Gastroesophageal sphincter (tissue), 4 donors: ENCODE measurements at regions not wholly inside any gene's neighbourhood (a gene's known extent, or its start where the extent isn't known, plus 50 kb on each side); places are given as distances from the start of the nearest gene placed in this dataset.

Experiments used
- ATAC-seq: fragments of 150-250 bp; one replicate; pipeline ENCODE4 v1.9.1; 2016; ENCODE audit warnings: mild to moderate bottlenecking, moderate library complexity
- H3K27ac ChIP-seq, 4 donors: fragments of 200-600 bp; sonication (generic) in 3 of 4; 1 replicate in 3 of 4; 2 replicates in 1 of 4; pipeline ENCODE4 v1.5.1; 2016 to 2019
- H3K27me3 ChIP-seq: fragments of 200-600 bp; sonication (generic); one replicate; pipeline ENCODE4 v1.5.1; 2019
- H3K36me3 ChIP-seq, 2 donors: fragments of 200-600 bp; sonication (generic); one replicate each; pipeline ENCODE4 v1.5.1; 2019; ENCODE audit warnings: control low read depth in 1 of 2
- H3K4me1 ChIP-seq, 3 donors: fragments of 200-600 bp; sonication (generic); 1 replicate in 2 of 3; 2 replicates in 1 of 3; pipeline ENCODE4 v1.5.1; 2016 to 2019; ENCODE audit warnings: control low read depth in 2 of 3
- H3K4me3 ChIP-seq, 2 donors: fragments of 200-600 bp; sonication (generic); one replicate each; pipeline ENCODE4 v1.5.1; 2019; ENCODE audit warnings: mild to moderate bottlenecking in 1 of 2, moderate library complexity in 1 of 2
- H3K9me3 ChIP-seq, 3 donors: fragments of 200-600 bp; sonication (generic); one replicate each; pipeline ENCODE4 v1.5.1; 2017 to 2019; ENCODE audit warnings: control low read depth in 2 of 3
- CTCF ChIP-seq, 4 experiments: fragments of 200-600 bp in 2 of 4; fragments of 450-650 bp in 2 of 4; sonication (generic) in 1 of 4; IDR thresholded peaks; one replicate each; pipeline ENCODE4 v1.5.1; 2017 to 2019; ENCODE audit warnings: antibody characterized with exemption in 4 of 4, mild to moderate bottlenecking in 2 of 4, moderate library complexity in 2 of 4
- EP300 ChIP-seq: sonication (generic); formaldehyde crosslinking; IDR thresholded peaks from one replicate; pipeline ENCODE4 v1.6.1; 2017; ENCODE audit warnings: antibody characterized with exemption, mild to moderate bottlenecking
- POLR2A ChIP-seq, 2 donors: fragments of 450-650 bp; IDR thresholded peaks; one replicate each; pipeline ENCODE4 v1.6.1; 2017; ENCODE audit warnings: antibody characterized with exemption in 2 of 2, mild to moderate bottlenecking in 2 of 2, moderate library complexity in 1 of 2
- POLR2AphosphoS5 ChIP-seq: sonication (generic); formaldehyde crosslinking; IDR thresholded peaks from one replicate; pipeline ENCODE4 v1.6.1; 2017; ENCODE audit warnings: antibody characterized with exemption
- WGBS, 2 donors: methylation state at CpG; one replicate each; pipeline ENCODE4 v1.1.5; 2018; ENCODE audit warnings: low coverage in 1 of 2; 5-methylcytosine and 5-hydroxymethylcytosine counted together

- H3K27ac ChIP-seq: no peak overlapping the region
- no peak overlapping the region for H3K4me3 ChIP-seq
- H3K36me3 ChIP-seq: no peaks in the 10 kb centered on the region
- WGBS, 2 donors: 79 to 84% methylated on average over 4 of the region's 4 CpGs
- H3K9me3 ChIP-seq: no peaks in the 10 kb centered on the region
- TF ChIP-seq POLR2AphosphoS5 (no peak), CTCF (IDR thresholded peaks at IDR 0.05) (no peak), POLR2A (IDR thresholded peaks at IDR 0.05) (no peak), EP300 (no peak)
- no peaks in the 10 kb centered on the region for H3K27me3 ChIP-seq
- no peak for ATAC-seq
- H3K4me1 ChIP-seq: no peaks in the 10 kb centered on the region
Observed at GRCh38 chr12:97168804-97169203, 261.7 kb downstream of the NEDD1 start.

- Histone ChIP-seq H3K4me1 (no peaks in the 10 kb centered on the region), H3K9me3 (no peaks in the 10 kb centered on the region), H3K27me3 (no peaks in the 10 kb centered on the region), H3K36me3 (no peaks in the 10 kb centered on the region), H3K4me3 (no peak overlapping the region), H3K27ac (no peak overlapping the region)
- TF ChIP-seq EP300: no peak
- no peak for TF ChIP-seq CTCF (IDR thresholded peaks at IDR 0.05)
- no peak for TF ChIP-seq POLR2A (IDR thresholded peaks at IDR 0.05)
- no peak for TF ChIP-seq POLR2AphosphoS5
- no peak for ATAC-seq
- WGBS, 2 donors: 18 to 44% methylated on average over 6 of the region's 6 CpGs
Observed at GRCh38 chr12:97169889-97170567, 263.0 kb downstream of the NEDD1 start.

- Histone ChIP-seq H3K4me1 (no peaks in the 10 kb centered on the region), H3K36me3 (no peaks in the 10 kb centered on the region), H3K27me3 (no peaks in the 10 kb centered on the region), H3K9me3 (no peaks in the 10 kb centered on the region), H3K27ac (no peak overlapping the region), H3K4me3 (no peak overlapping the region)
- TF ChIP-seq EP300: no peak
- no peak for TF ChIP-seq POLR2A (IDR thresholded peaks at IDR 0.05)
- TF ChIP-seq POLR2AphosphoS5: no peak
- no peak for TF ChIP-seq CTCF (IDR thresholded peaks at IDR 0.05)
- WGBS, 2 donors: 54 to 63% methylated on average over 3 to 5 of the region's 5 CpGs
- ATAC-seq: no peak
Observed at GRCh38 chr12:97173688-97174410, 266.8 kb downstream of the NEDD1 start.

GRCh38 chr12:97177481-97177880 is 270.4 kb downstream of the NEDD1 start:
- no peak for ATAC-seq

More at GRCh38 chr12:97177481-97177880, 270.4 kb downstream of the NEDD1 start:
- Histone ChIP-seq H3K36me3 (no peaks in the 10 kb centered on the region), H3K27ac (no peak overlapping the region), H3K27me3 (no peaks in the 10 kb centered on the region), H3K4me3 (no peak overlapping the region), H3K9me3 (no peaks in the 10 kb centered on the region), H3K4me1 (no peaks in the 10 kb centered on the region)
- TF ChIP-seq CTCF (IDR thresholded peaks at IDR 0.05) (no peak), POLR2AphosphoS5 (no peak), EP300 (no peak), POLR2A (IDR thresholded peaks at IDR 0.05) (no peak)
- 82 to 100% methylated on average over 2 to 3 of the region's 4 CpGs for WGBS, 2 donors
